ENCODE measurements at regions not wholly inside any gene's neighbourhood (a gene's known extent, or its start where the extent isn't known, plus 50 kb on each side); places are given as distances from the start of the nearest gene placed in this dataset.

- TF ChIP-seq, protein P1, sequence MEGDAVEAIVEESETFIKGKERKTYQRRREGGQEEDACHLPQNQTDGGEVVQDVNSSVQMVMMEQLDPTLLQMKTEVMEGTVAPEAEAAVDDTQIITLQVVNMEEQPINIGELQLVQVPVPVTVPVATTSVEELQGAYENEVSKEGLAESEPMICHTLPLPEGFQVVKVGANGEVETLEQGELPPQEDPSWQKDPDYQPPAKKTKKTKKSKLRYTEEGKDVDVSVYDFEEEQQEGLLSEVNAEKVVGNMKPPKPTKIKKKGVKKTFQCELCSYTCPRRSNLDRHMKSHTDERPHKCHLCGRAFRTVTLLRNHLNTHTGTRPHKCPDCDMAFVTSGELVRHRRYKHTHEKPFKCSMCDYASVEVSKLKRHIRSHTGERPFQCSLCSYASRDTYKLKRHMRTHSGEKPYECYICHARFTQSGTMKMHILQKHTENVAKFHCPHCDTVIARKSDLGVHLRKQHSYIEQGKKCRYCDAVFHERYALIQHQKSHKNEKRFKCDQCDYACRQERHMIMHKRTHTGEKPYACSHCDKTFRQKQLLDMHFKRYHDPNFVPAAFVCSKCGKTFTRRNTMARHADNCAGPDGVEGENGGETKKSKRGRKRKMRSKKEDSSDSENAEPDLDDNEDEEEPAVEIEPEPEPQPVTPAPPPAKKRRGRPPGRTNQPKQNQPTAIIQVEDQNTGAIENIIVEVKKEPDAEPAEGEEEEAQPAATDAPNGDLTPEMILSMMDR (IDR thresholded peaks at IDR 0.05), result no peak
- no peak for TF ChIP-seq POLR2A (IDR thresholded peaks at IDR 0.05; ENCODE audit: low read depth)
Measured at GRCh38 chr2:66699416-66699792, 264.5 kb downstream of the MEIS1 start.

Data from esophagus muscularis mucosa (tissue), 3 donors.